HepG2 (cell line): ENCODE measurements at regions not wholly inside any gene's neighbourhood (a gene's known extent, or its start where the extent isn't known, plus 50 kb on each side); places are given as distances from the start of the nearest gene placed in this dataset.

Experiments
- ATAC-seq: fragments of 200-7000 bp; cut with Tn5 transposase; 3 replicates; pipeline ENCODE4 v1.9.1; 2020; ENCODE audit warnings: mild to moderate bottlenecking, moderate library complexity
- BruUV-seq: library from RNA; stranded (reverse); fragments of 400-500 nt; replicated peaks from 2 replicates; lab custom pipeline; 2021; lab: Mats Ljungman, UMichigan
- CTCF ChIA-PET: fragments of 300-600 bp; formaldehyde crosslinking; extraction: SDS; loops from one replicate; lab custom pipeline; 2021; ENCODE audit warnings: low total read pairs, inconsistent platforms, low intra/inter-chr PET ratio; lab: Yijun Ruan, JAX
- POLR2A ChIA-PET: fragments of 350-600 bp; sonication (Branson Sonifier 250); formaldehyde crosslinking; loops from one replicate; lab custom pipeline; 2020; ENCODE audit warnings: antibody characterized with exemption, inconsistent platforms; lab: Yijun Ruan, JAX
- DNase-seq: peaks from one replicate; pipeline ENCODE4 v3.0.0-alpha.2; 2015; ENCODE audit warnings: low spot score
- FAIRE-seq: peaks from 3 replicates; lab custom pipeline; 2011; peaks lifted over from hg19 to GRCh38; lab: Jason Lieb, UNC
- H2AFZ ChIP-seq: one replicate; pipeline ENCODE4 v1.6.1; 2011; ENCODE audit warnings: low read length, inconsistent platforms
- H3K27ac ChIP-seq: fragments of 300-600 bp; 3 replicates; pipeline ENCODE4 v1.8.0; 2011; ENCODE audit warnings: mixed run types, mild to moderate bottlenecking, mixed read lengths, low read length, inconsistent platforms; ENCODE audit not compliant: insufficient read depth; ENCODE audit errors: extremely low read length
- H3K27me3 ChIP-seq, 2 experiments: fragments of 200-600 bp in 1 of 2; 2 replicates in 1 of 2; 3 replicates in 1 of 2; pipeline versions ENCODE4 v1.6.0 to v1.8.0; 2011; ENCODE audit warnings: low read length in 2 of 2, mild to moderate bottlenecking in 2 of 2, moderate library complexity in 2 of 2, inconsistent platforms in 1 of 2; ENCODE audit not compliant: insufficient read depth in 2 of 2, control insufficient read depth in 1 of 2
- H3K36me3 ChIP-seq, 2 experiments: fragments of 200-600 bp in 1 of 2; replicated peaks in 1 of 2; 2 replicates in 1 of 2; 3 replicates in 1 of 2; pipeline versions ENCODE4 v1.5.1 to v1.8.0; 2011; ENCODE audit warnings: low read length in 2 of 2, inconsistent platforms in 1 of 2; ENCODE audit not compliant: insufficient read depth in 2 of 2, control insufficient read depth in 1 of 2
- H3K4me1 ChIP-seq: 2 replicates; pipeline ENCODE4 v1.5.1; 2012; ENCODE audit warnings: low read length, inconsistent platforms; ENCODE audit not compliant: insufficient read depth
- H3K4me2 ChIP-seq: 2 replicates; pipeline ENCODE4 v1.6.0; 2011; ENCODE audit warnings: low read depth, low read length, inconsistent platforms
- H3K4me3 ChIP-seq, 3 experiments: fragments of 200-600 bp in 1 of 3; sonication (generic), shearing (Covaris generic) in 1 of 3; replicated peaks in 1 of 3; 2 replicates each; pipeline ENCODE4 v1.5.1; 2011 to 2016; ENCODE audit warnings: low read length in 3 of 3, inconsistent platforms in 2 of 3, low read depth in 2 of 3, mild to moderate bottlenecking in 2 of 3, control low read depth in 1 of 3, mixed read lengths in 1 of 3; ENCODE audit not compliant: insufficient read depth in 1 of 3
- H3K79me2 ChIP-seq: one replicate; pipeline ENCODE4 v1.6.1; 2011; ENCODE audit warnings: low read length, inconsistent platforms; ENCODE audit not compliant: insufficient read depth
- H3K9ac ChIP-seq: 2 replicates; pipeline ENCODE4 v1.6.0; 2011; ENCODE audit warnings: mild to moderate bottlenecking, low read depth, low read length, inconsistent platforms; ENCODE audit not compliant: insufficient read depth
- H3K9me3 ChIP-seq: 2 replicates; pipeline ENCODE4 v1.5.1; 2012; ENCODE audit warnings: mild to moderate bottlenecking, low read length
- H4K20me1 ChIP-seq: 2 replicates; pipeline ENCODE4 v1.6.0; 2011; ENCODE audit warnings: inconsistent platforms, mild to moderate bottlenecking, low read length, moderate library complexity; ENCODE audit not compliant: insufficient read depth
- CHCHD3 ChIP-seq: sonication (generic); formaldehyde crosslinking; IDR thresholded peaks from 2 replicates; pipeline ENCODE4 v1.8.0; 2022; ENCODE audit warnings: mild to moderate bottlenecking, missing genetic modification reagents, moderate library complexity
- ESRRA ChIP-seq: sonication (generic); formaldehyde crosslinking; IDR thresholded peaks from 2 replicates; pipeline ENCODE4 v1.5.1; 2020; ENCODE audit warnings: mild to moderate bottlenecking, low read depth, missing genetic modification reagents
- GTF3A ChIP-seq: sonication (generic); formaldehyde crosslinking; conservative IDR thresholded peaks from 2 replicates; pipeline ENCODE4 v1.4.0; 2020; ENCODE audit warnings: mild to moderate bottlenecking, missing genetic modification reagents
- HNRNPUL1 ChIP-seq: fragments of 200-400 bp; formaldehyde crosslinking; IDR thresholded peaks from 2 replicates; pipeline ENCODE4 v1.6.1; 2017; ENCODE audit warnings: low read depth, mild to moderate bottlenecking, low read length, moderate library complexity
- ONECUT2 ChIP-seq: sonication (generic); formaldehyde crosslinking; IDR thresholded peaks from 2 replicates; pipeline ENCODE4 v1.4.0; 2020; ENCODE audit warnings: missing genetic modification reagents
- SMARCC2 ChIP-seq: fragments of 450-650 bp; IDR thresholded peaks from 2 replicates; pipeline ENCODE4 v1.6.1; 2017; ENCODE audit warnings: antibody characterized with exemption, mild to moderate bottlenecking
- TGIF2 ChIP-seq: IDR thresholded peaks from 2 replicates; pipeline ENCODE4 v1.6.1; 2016; ENCODE audit warnings: control low read depth, missing compliant biosample characterization
- ZNF138 ChIP-seq: sonication (generic); formaldehyde crosslinking; IDR thresholded peaks from 2 replicates; pipeline ENCODE4 v1.5.0; 2020; ENCODE audit warnings: mild to moderate bottlenecking, low read depth, missing genetic modification reagents
- ZNF160 ChIP-seq: sonication (generic); formaldehyde crosslinking; IDR thresholded peaks from 2 replicates; pipeline ENCODE4 v1.8.0; 2022; ENCODE audit warnings: mild to moderate bottlenecking, inconsistent platforms, missing genetic modification reagents
- ZNF335 ChIP-seq: sonication (generic); formaldehyde crosslinking; IDR thresholded peaks from 2 replicates; pipeline ENCODE4 v1.4.0; 2020; ENCODE audit warnings: missing genetic modification reagents
- ZSCAN31 ChIP-seq: sonication (generic); formaldehyde crosslinking; IDR thresholded peaks from 2 replicates; pipeline ENCODE4 v1.5.0; 2020; ENCODE audit warnings: low read depth, mild to moderate bottlenecking, missing genetic modification reagents
- WGBS: methylation state at CpG from one replicate; pipeline ENCODE4 v1.1.6; 2017; ENCODE audit warnings: low lambda C conversion rate; 5-methylcytosine and 5-hydroxymethylcytosine counted together
- in situ Hi-C: cut with HindIII; loops from 2 replicates; pipeline ENCODE4 v1.10.0; 2017; ENCODE audit warnings: low pct_unique_long_range_greater_than_20kb; ENCODE audit not compliant: extremely low pct_ligation_motif_present
- intact Hi-C: fragments of 100-400 bp; cut with micrococcal nuclease; formaldehyde crosslinking; loops from one replicate; pipeline ENCODE4 v1.10.0; 2022; ENCODE audit not compliant: unreplicated experiment
- TF ChIP-seq, protein P1 (sequence below): sonication (generic); formaldehyde crosslinking; IDR thresholded peaks from 2 replicates; pipeline ENCODE4 v1.4.0; 2020; ENCODE audit warnings: missing genetic modification reagents
- TF ChIP-seq, protein P2 (sequence below): sonication (generic); formaldehyde crosslinking; IDR thresholded peaks from 2 replicates; pipeline ENCODE4 v1.8.0; 2022; ENCODE audit warnings: missing genetic modification reagents, mild to moderate bottlenecking, borderline replicate concordance
- TF ChIP-seq, protein P3 (sequence below): sonication (generic); formaldehyde crosslinking; IDR thresholded peaks from 2 replicates; pipeline ENCODE4 v1.5.1; 2020; ENCODE audit warnings: missing genetic modification reagents, mild to moderate bottlenecking, borderline replicate concordance

DNA sequence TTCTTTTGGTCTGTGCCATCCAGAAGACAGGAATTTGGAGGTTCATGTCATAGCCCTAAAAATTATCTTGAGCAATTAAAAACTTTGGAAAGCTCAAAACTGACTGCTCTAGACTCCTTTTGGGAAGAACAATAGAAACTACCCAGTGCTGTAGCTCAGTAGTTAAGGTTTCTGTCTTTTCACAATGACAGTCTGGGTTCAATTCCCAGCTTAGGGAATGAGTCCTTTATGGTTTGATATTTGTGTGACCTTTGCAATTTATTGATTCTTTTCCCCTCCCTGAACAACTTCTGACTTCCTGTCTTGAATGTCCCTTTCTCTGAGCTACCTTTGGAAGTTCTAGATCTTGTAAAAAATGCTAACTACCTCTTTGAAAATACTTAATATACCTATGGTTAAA is 603.3 kb upstream of the IGFBP3 start:
- Histone ChIP-seq H3K27me3 (no peaks in the 10 kb centered on the region), H3K4me3 (no peak overlapping the region), H3K9me3 (peaks cover 15% of the 10 kb centered on the region; the same call in 1 of the 2 replicates), H3K9ac (no peak overlapping the region), H3K27ac (no peak overlapping the region), H2AFZ (no peak overlapping the region), H3K4me2 (no peak overlapping the region), H3K36me3 (no peaks in the 10 kb centered on the region), H3K79me2 (no peaks in the 10 kb centered on the region), H3K4me1 (no peaks in the 10 kb centered on the region), H4K20me1 (no peaks in the 10 kb centered on the region)
- CTCF ChIA-PET: no interaction called here
- TF ChIP-seq SMARCC2: no peak
- no peak for TF ChIP-seq GTF3A (CRISPR knock-in tag)
- 0 out of 2 replicates have a peak, but pooled peaks have one; percentile 20 for TF ChIP-seq ONECUT2
- no peak for TF ChIP-seq ZNF160 (CRISPR knock-in tag)
- TF ChIP-seq, protein P1, sequence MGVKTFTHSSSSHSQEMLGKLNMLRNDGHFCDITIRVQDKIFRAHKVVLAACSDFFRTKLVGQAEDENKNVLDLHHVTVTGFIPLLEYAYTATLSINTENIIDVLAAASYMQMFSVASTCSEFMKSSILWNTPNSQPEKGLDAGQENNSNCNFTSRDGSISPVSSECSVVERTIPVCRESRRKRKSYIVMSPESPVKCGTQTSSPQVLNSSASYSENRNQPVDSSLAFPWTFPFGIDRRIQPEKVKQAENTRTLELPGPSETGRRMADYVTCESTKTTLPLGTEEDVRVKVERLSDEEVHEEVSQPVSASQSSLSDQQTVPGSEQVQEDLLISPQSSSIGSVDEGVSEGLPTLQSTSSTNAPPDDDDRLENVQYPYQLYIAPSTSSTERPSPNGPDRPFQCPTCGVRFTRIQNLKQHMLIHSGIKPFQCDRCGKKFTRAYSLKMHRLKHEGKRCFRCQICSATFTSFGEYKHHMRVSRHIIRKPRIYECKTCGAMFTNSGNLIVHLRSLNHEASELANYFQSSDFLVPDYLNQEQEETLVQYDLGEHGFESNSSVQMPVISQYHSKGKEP (CRISPR knock-in tag): no peak
- ATAC-seq (no peak), DNase-seq (no peak), FAIRE-seq (no peak)
- POLR2A ChIA-PET: no interaction called here
- in situ Hi-C loops (no loop called here), intact Hi-C loops (no loop called here)
- BruUV-seq: no TSS peak

DNA sequence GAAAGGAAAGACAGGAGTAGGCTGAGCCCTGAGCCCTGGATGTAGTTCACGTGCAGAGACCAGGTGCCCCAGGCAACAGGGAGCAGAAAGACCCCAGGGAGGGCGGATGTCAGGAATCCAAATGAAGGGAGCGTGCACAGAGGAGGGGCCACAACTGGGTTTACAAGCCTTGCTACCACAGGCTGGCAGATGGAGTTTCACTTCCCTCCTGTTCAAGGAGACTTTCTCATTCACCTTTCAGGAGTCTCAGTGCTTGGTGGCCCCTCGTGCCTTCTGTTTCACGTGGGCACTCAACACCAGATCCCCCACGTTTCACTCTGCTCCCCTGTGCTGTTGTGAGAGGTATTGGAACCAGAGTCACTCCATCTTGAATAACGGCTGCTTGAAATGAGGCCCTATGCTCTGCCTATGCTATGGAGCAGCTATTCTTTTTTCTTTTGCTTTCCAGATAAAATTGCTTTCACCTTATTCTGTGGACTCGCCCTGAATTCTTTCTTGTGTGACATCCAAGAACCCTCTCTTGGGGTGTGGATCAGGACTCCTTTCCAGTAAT is 601.4 kb upstream of the IGFBP3 start:
- no peak overlapping the region for H3K4me2 ChIP-seq
- intact Hi-C loops (no loop called here), in situ Hi-C loops (no loop called here)
- ATAC-seq (no peak), DNase-seq (no peak), FAIRE-seq (no peak)
- H3K36me3 ChIP-seq: no peaks in the 10 kb centered on the region
- BruUV-seq: no TSS peak
- no peaks in the 10 kb centered on the region for H3K4me1 ChIP-seq
- H3K4me3 ChIP-seq: no peak overlapping the region
- peaks cover 4% of the 10 kb centered on the region; the same call in 1 of the 2 replicates for H3K9me3 ChIP-seq
- no peak overlapping the region for H3K27ac ChIP-seq
- no peaks in the 10 kb centered on the region for H3K27me3 ChIP-seq
- H3K9ac ChIP-seq: no peak overlapping the region
- CTCF ChIA-PET: no interaction called here
- no peaks in the 10 kb centered on the region for H4K20me1 ChIP-seq
- no peaks in the 10 kb centered on the region for H3K79me2 ChIP-seq
- 18% methylated on average over 8 of the region's 8 CpGs for WGBS
- TF ChIP-seq, protein P2, sequence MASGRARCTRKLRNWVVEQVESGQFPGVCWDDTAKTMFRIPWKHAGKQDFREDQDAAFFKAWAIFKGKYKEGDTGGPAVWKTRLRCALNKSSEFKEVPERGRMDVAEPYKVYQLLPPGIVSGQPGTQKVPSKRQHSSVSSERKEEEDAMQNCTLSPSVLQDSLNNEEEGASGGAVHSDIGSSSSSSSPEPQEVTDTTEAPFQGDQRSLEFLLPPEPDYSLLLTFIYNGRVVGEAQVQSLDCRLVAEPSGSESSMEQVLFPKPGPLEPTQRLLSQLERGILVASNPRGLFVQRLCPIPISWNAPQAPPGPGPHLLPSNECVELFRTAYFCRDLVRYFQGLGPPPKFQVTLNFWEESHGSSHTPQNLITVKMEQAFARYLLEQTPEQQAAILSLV (CRISPR knock-in tag): no peak
- TF ChIP-seq ZNF138 (CRISPR knock-in tag) (no peak), HNRNPUL1 (no peak), ZSCAN31 (CRISPR knock-in tag) (no peak), ESRRA (no peak), TGIF2 (CRISPR knock-in tag) (no peak), CHCHD3 (CRISPR knock-in tag) (no peak), ZNF335 (CRISPR knock-in tag) (no peak)
- TF ChIP-seq, protein P3, sequence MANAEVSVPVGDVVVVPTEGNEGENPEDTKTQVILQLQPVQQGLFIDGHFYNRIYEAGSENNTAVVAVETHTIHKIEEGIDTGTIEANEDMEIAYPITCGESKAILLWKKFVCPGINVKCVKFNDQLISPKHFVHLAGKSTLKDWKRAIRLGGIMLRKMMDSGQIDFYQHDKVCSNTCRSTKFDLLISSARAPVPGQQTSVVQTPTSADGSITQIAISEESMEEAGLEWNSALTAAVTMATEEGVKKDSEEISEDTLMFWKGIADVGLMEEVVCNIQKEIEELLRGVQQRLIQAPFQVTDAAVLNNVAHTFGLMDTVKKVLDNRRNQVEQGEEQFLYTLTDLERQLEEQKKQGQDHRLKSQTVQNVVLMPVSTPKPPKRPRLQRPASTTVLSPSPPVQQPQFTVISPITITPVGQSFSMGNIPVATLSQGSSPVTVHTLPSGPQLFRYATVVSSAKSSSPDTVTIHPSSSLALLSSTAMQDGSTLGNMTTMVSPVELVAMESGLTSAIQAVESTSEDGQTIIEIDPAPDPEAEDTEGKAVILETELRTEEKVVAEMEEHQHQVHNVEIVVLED (CRISPR knock-in tag): no peak
- POLR2A ChIA-PET: no interaction called here
- no peak overlapping the region for H2AFZ ChIP-seq
